HG03521 (cell line): ENCODE measurements at regions not wholly inside any gene's neighbourhood (a gene's known extent, or its start where the extent isn't known, plus 50 kb on each side); places are given as distances from the start of the nearest gene placed in this dataset.

Experiments
- ATAC-seq: cut with Tn5 transposase; IDR thresholded peaks from one replicate; pipeline ENCODE4 v1.9.1; 2021; ENCODE audit warnings: mild to moderate bottlenecking, moderate library complexity; ENCODE audit not compliant: unreplicated experiment

GRCh38 chr15:31953478-31953877 is 76.8 kb upstream of the CHRNA7 start:
- no peak for ATAC-seq

- no peak for ATAC-seq
These were observed 75.7 kb upstream of the CHRNA7 start for GRCh38 chr15:31954374-31955172.

- no peak for ATAC-seq
These were observed 74.6 kb upstream of the CHRNA7 start for GRCh38 chr15:31955734-31956133.

GRCh38 chr15:31957581-31957980 is 72.7 kb upstream of the CHRNA7 start:
- no peak for ATAC-seq

GRCh38 chr15:31964586-31965307 is 65.6 kb upstream of the CHRNA7 start:
- ATAC-seq, result no peak

- ATAC-seq, result no peak
These were observed 60.3 kb upstream of the CHRNA7 start for GRCh38 chr15:31970007-31970406.

- ATAC-seq, result no peak
These were observed 57.1 kb upstream of the CHRNA7 start for GRCh38 chr15:31973197-31973596.

GRCh38 chr15:31974154-31974794 is 56.0 kb upstream of the CHRNA7 start:
- no peak for ATAC-seq

- ATAC-seq, result no peak
These were observed 55.2 kb upstream of the CHRNA7 start for GRCh38 chr15:31974855-31975829.

- ATAC-seq, result no peak
These were observed 54.5 kb upstream of the CHRNA7 start for GRCh38 chr15:31975830-31976229.

GRCh38 chr15:31977138-31977537 is 53.2 kb upstream of the CHRNA7 start:
- no peak for ATAC-seq

GRCh38 chr15:31977812-31978661 is 52.3 kb upstream of the CHRNA7 start:
- ATAC-seq, result no peak
